OCI-LY3 (cell line): ENCODE measurements at regions not wholly inside any gene's neighbourhood (a gene's known extent, or its start where the extent isn't known, plus 50 kb on each side); places are given as distances from the start of the nearest gene placed in this dataset.

Experiments
- H2AFZ ChIP-seq: fragments of 200-600, 300-600 bp; shearing (Covaris generic); 2 replicates; pipeline ENCODE4 v1.6.0; 2014; ENCODE audit warnings: antibody characterized with exemption, low read depth, low read length
- H3K27ac ChIP-seq: fragments of 200-600, 300-600 bp; sonication (generic); 2 replicates; pipeline ENCODE4 v1.5.1; 2014; ENCODE audit warnings: mild to moderate bottlenecking, low read length, moderate library complexity, mixed read lengths
- H3K27me3 ChIP-seq: fragments of 200-600, 300-600 bp; sonication (generic); 2 replicates; pipeline ENCODE4 v1.6.1; 2014; ENCODE audit warnings: low read depth, low read length, mixed read lengths
- H3K36me3 ChIP-seq: fragments of 200-600, 300-600 bp; sonication (generic); replicated peaks from 2 replicates; pipeline ENCODE3; 2014; ENCODE audit warnings: low read depth, low read length, mixed read lengths
- H3K4me1 ChIP-seq: fragments of 300-600, 200-600 bp; sonication (generic); 2 replicates; pipeline ENCODE4 v1.6.1; 2014; ENCODE audit warnings: low read length, mixed read lengths
- H3K4me2 ChIP-seq: fragments of 200-600, 300-600 bp; sonication (generic); 2 replicates; pipeline ENCODE4 v1.6.1; 2014; ENCODE audit warnings: low read length, mixed read lengths
- H3K4me3 ChIP-seq: fragments of 300-600, 200-600 bp; sonication (generic); 2 replicates; pipeline ENCODE4 v1.5.1; 2014; ENCODE audit warnings: antibody characterized with exemption, mild to moderate bottlenecking, low read length, moderate library complexity
- H3K79me2 ChIP-seq: fragments of 300-600, 200-600 bp; shearing (Covaris generic); 2 replicates; pipeline ENCODE4 v1.6.1; 2014; ENCODE audit warnings: mild to moderate bottlenecking, low read length, mixed read lengths
- H3K9ac ChIP-seq: fragments of 300-600, 200-600 bp; shearing (Covaris generic); 2 replicates; pipeline ENCODE4 v1.6.0; 2014; ENCODE audit warnings: mild to moderate bottlenecking, low read length, moderate library complexity
- H3K9me3 ChIP-seq: fragments of 200-600, 300-600 bp; shearing (Covaris generic); 2 replicates; pipeline ENCODE4 v1.6.1; 2014; ENCODE audit warnings: low read length, mixed read lengths; ENCODE audit not compliant: insufficient read depth
- H4K20me1 ChIP-seq: fragments of 200-600, 300-600 bp; sonication (generic); 2 replicates; pipeline ENCODE4 v1.6.1; 2016; ENCODE audit warnings: low read length, mixed read lengths; ENCODE audit not compliant: insufficient read depth
- CTCF ChIP-seq: fragments of 200-600, 300-600 bp; sonication (generic); IDR thresholded peaks from 2 replicates; pipeline ENCODE4 v1.5.1; 2014; ENCODE audit warnings: antibody characterized with exemption, low read length, low read depth
- EZH2phosphoT487 ChIP-seq: fragments of 200-600 bp; shearing (Covaris generic); IDR thresholded peaks from 2 replicates; pipeline ENCODE4 v1.6.1; 2018; ENCODE audit warnings: antibody characterized with exemption, mixed run types, low read depth

- no peaks in the 10 kb centered on the region for H3K9me3 ChIP-seq
- no peak overlapping the region for H3K4me3 ChIP-seq
- no peak for TF ChIP-seq CTCF
- TF ChIP-seq EZH2phosphoT487 = no peak
- H3K79me2 ChIP-seq = no peaks in the 10 kb centered on the region
- no peak overlapping the region for H3K9ac ChIP-seq
- no peaks in the 10 kb centered on the region for H3K36me3 ChIP-seq
- no peak overlapping the region for H2AFZ ChIP-seq
- no peaks in the 10 kb centered on the region for H4K20me1 ChIP-seq
- no peak overlapping the region for H3K4me2 ChIP-seq
- H3K4me1 ChIP-seq = no peaks in the 10 kb centered on the region
- H3K27me3 ChIP-seq = 0 out of 2 replicates have a peak, but pooled peaks cover 2% of the 10 kb centered on the region
- H3K27ac ChIP-seq = no peak overlapping the region
These were observed 104.3 kb upstream of the PTPRR start for GRCh38 chr12:71024827-71025226.

- 0 out of 2 replicates have a peak, but pooled peaks cover 1% of the 10 kb centered on the region for H3K27me3 ChIP-seq
- H2AFZ ChIP-seq = no peak overlapping the region
- TF ChIP-seq EZH2phosphoT487 = no peak
- TF ChIP-seq CTCF = no peak
- H3K27ac ChIP-seq = no peak overlapping the region
- no peaks in the 10 kb centered on the region for H3K4me1 ChIP-seq
- H3K9ac ChIP-seq = no peak overlapping the region
- no peaks in the 10 kb centered on the region for H3K79me2 ChIP-seq
- H3K9me3 ChIP-seq = no peaks in the 10 kb centered on the region
- no peak overlapping the region for H3K4me3 ChIP-seq
- no peak overlapping the region for H3K4me2 ChIP-seq
- H3K36me3 ChIP-seq = no peaks in the 10 kb centered on the region
- no peaks in the 10 kb centered on the region for H4K20me1 ChIP-seq
These were observed 103.7 kb upstream of the PTPRR start for GRCh38 chr12:71024281-71024680.

- Histone ChIP-seq H2AFZ (no peak overlapping the region), H3K36me3 (no peaks in the 10 kb centered on the region), H3K27ac (no peak overlapping the region), H3K4me2 (no peak overlapping the region), H4K20me1 (no peaks in the 10 kb centered on the region), H3K4me3 (no peak overlapping the region), H3K79me2 (no peaks in the 10 kb centered on the region), H3K9ac (no peak overlapping the region), H3K9me3 (no peaks in the 10 kb centered on the region), H3K27me3 (no peaks in the 10 kb centered on the region), H3K4me1 (no peaks in the 10 kb centered on the region)
- no peak for TF ChIP-seq EZH2phosphoT487
- TF ChIP-seq CTCF = no peak
These were observed 101.0 kb upstream of the PTPRR start for GRCh38 chr12:71021491-71021890.

- no peaks in the 10 kb centered on the region for H3K9me3 ChIP-seq
- H3K9ac ChIP-seq = no peak overlapping the region
- no peaks in the 10 kb centered on the region for H3K36me3 ChIP-seq
- no peaks in the 10 kb centered on the region for H3K79me2 ChIP-seq
- no peaks in the 10 kb centered on the region for H3K4me1 ChIP-seq
- H3K27me3 ChIP-seq = no peaks in the 10 kb centered on the region
- H3K4me2 ChIP-seq = no peak overlapping the region
- no peaks in the 10 kb centered on the region for H4K20me1 ChIP-seq
- no peak overlapping the region for H3K27ac ChIP-seq
- TF ChIP-seq CTCF (no peak), EZH2phosphoT487 (no peak)
- H3K4me3 ChIP-seq = no peak overlapping the region
- no peak overlapping the region for H2AFZ ChIP-seq
These were observed 98.8 kb upstream of the PTPRR start for GRCh38 chr12:71019282-71019831.
